Left kidney (tissue), 1 donor: ENCODE measurements at regions not wholly inside any gene's neighbourhood (a gene's known extent, or its start where the extent isn't known, plus 50 kb on each side); places are given as distances from the start of the nearest gene placed in this dataset.
"Not testable (repeated sequence)": the region's sequence is repeated elsewhere in the genome, so short reads cannot be mapped to it uniquely, and the experiment has no call there.

Experiments
- DNase-seq: peaks from one replicate; pipeline ENCODE4 v3.0.0-alpha.2; 2013

DNA sequence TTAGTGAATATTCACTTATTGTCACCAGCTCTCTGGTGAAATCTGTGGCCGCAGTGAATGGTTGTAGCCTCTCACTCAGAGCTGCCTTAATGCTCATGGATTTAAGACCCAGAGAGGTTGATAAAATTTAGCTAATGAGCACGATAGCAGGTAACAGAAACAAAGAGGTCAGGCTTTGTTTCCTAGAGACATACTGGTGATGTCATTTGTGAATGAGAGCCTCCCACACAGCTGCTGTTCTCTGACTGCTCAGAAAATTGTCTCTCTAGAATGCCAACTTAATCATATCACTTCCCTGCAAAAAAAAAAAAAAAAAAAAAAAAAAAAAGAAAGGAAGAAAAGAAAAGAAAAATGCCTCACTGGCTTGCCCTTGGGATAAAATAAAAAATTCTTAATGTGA lies 411.7 kb upstream of the MYT1L start:
- DNase-seq = no peak

DNA sequence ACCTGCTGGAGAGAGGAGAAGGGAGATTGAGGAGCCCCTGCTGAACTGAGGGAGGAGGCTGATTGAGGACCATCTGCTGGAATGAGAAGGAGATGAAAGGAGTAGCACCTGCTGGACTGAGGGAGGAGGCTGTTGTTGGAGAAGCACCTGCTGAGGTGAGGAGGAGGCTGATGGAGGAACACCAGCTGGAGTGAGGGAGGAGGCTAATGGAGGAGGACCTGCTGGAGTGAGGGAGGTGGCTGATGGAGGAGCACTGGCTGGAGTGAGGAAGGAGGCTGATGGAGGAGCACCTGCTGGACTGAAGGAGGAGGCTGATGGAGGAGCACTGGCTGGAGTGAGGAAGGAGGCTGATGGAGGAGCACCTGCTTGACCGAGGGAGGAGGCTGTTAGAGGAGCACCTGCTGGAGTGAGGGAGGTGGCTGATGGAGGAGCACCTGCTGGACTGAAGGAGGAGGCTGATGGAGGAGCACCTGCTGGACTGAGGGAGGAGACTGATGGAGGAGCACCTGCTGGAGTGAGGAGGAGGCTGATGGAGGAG lies 409.2 kb upstream of the MYT1L start:
- no peak for DNase-seq

DNA sequence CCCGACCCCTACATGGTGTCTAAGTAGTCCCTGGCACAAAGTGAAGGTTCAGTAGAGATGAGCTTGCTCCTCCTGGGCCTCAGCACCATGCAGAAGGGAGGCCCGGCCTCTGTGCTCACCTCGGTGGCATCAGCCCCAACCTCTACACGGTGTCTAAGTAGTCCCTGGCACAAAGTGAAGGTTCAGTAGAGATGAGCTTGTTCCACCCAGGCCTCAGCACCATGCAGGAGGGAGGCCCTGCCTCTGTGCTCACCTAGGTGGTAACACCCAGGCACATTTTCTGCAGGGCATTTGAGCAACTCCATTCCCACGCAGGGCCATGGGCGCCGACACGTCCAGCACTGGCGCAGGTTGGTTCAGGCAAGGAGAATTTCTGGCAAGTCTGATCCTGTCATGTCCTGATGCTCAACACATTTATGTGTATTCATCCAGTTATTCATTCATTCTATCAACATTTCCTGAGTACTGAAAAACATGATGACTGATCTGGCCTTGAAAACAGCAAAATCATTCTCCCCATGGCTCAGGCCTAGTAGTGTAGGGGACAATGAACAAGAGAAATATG lies 408.2 kb upstream of the MYT1L start:
- DNase-seq = no peak

DNA sequence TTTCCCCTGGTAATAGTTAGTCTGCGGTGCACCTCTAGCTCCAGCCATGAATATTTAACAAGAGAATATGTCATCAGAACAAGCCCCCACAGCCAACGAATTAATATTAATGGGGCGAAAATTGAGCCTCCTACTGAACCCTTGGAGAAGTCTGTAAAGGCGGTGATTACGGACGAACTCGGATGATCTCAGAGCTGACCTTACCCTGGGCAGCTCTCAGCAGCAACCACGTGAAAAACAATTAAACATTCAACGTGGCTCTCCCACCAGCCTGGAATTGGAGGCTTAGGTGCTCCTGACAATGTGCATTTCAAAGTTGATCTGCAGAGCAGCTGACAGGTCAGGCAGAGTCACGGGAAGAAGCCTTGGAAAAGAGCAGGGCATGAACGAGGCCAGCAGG lies 407.6 kb upstream of the MYT1L start:
- DNase-seq = no peak

DNA sequence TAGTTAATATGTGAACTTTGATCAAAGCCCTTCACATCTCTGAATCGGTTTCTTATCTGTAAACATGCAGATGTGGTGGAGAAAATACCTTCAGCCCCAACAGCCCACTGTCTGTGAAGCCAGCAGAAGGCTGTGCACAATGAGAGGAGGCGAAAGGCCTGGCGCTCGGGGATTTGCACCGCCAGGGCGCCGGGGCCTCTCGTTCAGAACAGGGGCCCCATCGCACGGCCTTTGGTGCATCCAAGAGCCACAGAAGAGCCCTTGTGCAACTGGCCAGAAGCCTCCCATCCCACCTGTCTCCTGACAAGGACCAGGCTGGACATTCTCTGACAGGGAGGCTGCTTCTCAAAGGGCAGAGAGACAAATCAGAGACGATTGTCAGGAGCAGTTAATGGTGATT lies 407.2 kb upstream of the MYT1L start:
- DNase-seq = no peak

DNA sequence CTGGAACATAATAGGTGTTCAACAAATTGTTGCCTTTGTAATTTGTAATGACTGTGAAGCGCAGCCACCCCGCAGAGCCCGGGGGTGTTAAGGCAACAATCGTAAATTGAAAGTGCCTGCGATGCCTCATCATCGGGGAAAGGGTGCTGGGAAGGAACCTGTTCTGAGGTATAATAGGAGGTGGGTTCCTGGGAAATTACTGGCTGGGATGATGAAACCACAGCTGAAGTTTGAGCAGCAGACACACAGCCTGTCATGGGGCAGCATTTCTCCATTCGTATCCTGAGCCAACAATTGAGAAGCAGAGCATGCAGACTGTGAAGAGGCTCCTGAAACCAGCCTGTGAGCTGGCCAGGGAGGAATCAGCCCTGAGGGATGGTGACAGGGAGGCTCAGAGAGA lies 404.0 kb upstream of the MYT1L start:
- no peak for DNase-seq

DNA sequence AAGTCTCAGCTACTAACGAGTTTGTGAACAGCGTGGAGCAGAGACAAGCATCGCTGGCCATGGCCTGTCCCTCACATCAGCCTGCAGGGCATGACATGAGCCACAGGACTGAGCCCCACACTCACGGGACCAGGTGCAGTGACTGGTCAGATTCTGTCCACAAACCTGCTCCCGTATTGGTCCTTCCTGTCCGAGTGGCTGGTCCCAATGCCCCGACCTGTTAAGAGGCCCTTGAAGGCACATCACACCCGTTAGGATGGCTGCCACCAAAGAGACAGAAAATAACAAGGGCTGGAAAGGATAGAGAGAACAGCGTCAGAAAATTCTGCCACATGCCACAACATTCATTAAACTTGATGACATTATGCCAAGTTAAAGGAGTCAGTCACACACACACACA lies 403.2 kb upstream of the MYT1L start:
- no peak for DNase-seq

DNA sequence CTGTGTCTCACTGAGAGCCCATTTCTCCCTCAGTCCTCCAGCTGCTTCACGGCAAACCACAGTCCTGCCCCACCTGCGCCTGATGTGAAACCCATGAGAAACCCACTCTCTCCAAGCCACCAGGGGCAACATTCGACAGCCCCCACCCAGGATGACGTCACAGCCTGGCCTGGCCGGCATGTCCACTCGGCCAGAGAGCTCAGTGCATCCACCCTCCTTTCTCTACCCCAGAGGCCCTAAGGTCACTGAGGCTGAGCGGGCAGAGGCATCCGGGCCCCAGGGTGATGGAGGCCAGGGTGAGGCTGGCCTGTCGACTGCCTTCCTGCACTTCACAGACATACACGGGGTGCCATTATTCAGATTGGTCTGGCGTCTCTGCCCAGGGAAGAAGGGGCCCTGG lies 402.7 kb upstream of the MYT1L start:
- no peak for DNase-seq

DNA sequence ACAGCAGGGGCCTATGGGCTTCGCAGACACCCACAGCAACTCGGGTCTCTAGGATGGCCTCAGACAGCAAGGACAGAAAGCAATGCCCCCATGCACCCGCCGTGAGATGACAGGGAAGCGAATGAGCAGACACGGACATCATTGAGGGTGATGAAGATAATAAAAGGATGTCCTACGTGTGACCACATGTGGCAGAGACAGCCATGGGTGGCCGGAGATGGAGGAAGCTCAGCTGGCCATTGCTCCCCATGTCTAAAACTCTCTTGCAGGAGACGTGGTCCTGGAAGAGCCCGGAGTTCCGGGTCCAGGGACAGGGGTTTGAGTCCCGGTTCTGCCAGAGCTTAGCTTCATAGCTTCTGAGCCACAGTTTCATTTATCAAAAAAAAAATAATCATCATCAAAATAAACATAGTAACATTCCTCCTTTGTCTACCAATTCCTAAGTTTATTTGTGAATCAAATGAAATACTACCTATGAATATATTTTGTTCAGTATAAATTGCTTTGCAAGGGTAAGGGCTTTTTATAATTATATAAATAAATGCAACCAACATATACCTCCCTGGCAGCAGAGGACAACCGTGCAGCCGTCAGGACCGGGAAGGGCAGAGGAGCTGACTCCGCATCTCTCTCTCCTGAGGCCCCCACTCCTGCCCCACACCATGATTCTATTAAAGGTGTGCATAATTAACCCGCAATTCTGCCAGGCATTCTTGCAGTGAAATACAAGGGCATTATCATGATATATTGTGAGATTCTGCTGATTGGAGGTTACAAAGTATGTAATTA lies 401.4 kb upstream of the MYT1L start:
- DNase-seq = no peak

DNA sequence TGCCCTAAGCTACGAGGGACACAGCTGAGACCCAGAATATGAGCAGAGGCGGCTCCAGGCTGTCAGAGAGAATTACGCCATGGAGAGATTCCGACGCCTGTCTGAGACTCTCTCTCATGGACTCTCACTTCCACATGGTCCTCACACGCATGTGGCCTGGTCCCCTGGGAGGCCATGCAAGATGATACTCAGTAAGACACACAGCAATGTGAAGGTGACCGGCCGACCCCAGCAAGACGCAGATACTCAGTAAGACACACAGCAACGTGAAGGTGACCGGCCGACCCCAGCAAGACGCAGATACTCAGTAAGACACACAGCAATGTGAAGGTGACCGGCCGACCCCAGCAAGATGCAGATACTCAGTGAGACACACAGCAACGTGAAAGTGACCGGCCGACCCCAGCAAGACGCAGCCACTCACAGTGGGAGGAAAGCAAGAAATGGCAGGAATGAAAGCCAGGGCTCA lies 400.8 kb upstream of the MYT1L start:
- no peak for DNase-seq

DNA sequence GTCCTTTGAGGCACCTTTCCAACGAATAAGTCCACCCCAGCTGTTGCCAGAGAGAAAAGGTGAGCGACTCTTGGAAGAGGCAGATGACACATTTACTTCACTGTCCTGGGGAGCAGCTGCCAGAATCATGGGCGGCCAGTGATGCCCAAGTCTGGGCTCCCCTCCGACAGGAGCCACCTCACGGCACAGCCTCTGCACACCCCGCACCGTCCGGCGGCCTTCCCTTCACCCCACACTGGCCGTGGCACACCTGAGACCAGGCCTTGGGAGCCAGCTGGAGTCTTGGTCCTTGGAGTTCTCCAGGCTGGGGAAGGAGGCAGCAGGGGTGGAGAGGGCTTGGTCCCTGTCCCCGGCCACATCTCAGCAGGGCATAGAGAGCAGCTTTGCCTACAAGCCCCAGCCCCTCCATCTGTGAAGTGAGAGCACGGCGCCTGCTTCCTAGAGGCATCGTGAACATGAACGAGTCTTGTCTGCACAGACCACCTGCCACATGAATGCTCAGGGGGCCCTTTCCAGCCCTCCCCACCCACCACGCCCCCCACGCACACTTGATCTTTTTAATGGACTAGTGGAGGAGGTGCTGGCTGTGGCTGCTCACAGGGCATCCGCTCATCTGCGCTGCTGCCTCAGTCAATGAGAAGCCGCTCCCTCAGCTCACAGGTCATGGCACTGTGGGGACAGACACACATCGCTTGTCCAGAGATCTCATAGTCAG lies 400.2 kb upstream of the MYT1L start:
- peak; percentile 21 for DNase-seq

DNA sequence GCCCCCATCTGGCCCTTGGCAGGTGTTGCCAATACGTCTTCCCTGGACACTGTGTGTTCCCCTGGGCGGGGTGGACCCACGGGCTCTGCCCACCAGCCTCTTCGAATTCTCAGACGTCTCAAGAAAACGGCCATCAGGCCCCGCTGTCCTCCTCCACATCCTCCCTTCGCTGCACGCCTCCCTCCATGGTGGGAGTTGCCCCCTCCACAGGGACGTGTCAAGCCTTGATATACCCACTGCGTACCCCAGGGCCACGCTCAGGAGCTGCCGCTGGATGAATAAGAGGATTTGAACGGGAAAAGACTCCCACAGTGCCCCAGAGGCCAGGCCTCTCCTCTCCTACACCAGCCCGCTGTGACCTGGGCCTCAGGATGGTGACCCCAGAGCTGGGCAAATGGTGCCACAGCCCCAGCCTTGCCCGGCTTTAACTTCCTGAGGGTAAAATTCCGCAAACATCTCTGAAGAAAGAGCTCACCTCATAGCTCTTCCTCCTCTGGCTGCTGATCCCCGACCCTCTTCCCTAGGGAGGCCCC lies 399.3 kb upstream of the MYT1L start:
- DNase-seq = no peak

DNA sequence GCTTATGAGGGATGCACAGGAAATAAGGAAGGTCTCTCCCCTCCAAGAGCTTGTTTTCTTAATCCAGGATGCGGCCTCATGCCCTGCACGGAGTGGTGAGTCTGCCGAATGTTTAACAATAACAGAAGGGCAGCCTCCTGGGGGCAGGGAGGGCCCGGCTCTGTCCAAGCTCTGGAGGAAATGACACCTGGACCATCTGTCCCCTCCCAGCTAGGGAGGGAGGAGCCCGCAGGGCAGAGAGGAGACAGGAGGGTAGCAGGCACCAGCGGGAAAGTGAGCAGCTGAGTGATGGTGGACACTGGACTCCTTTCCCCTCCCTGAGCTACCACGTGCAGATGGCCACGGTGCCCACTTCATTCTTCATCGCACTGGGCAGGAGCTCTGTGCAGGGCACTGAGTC lies 398.2 kb upstream of the MYT1L start:
- DNase-seq = no peak

DNA sequence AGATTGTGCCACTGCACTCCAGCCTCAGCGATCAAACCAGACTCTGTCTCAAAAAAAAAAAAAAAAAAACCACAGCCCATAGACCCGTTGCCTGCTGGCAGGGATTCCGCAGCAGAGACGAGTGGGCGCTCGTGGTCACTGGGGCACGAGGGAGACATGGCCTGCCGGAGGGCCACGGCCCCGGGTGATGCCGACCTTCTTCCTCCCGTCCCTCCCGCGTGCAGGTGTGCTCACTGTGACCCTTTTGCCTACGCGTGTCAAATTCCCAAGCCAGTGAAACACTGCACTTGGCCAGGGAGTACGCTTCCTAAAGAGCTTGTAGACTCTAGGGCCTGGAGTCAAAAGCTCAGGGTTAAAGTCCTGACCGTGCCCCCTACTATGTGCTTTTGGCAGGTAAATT lies 397.6 kb upstream of the MYT1L start:
- DNase-seq = no peak

DNA sequence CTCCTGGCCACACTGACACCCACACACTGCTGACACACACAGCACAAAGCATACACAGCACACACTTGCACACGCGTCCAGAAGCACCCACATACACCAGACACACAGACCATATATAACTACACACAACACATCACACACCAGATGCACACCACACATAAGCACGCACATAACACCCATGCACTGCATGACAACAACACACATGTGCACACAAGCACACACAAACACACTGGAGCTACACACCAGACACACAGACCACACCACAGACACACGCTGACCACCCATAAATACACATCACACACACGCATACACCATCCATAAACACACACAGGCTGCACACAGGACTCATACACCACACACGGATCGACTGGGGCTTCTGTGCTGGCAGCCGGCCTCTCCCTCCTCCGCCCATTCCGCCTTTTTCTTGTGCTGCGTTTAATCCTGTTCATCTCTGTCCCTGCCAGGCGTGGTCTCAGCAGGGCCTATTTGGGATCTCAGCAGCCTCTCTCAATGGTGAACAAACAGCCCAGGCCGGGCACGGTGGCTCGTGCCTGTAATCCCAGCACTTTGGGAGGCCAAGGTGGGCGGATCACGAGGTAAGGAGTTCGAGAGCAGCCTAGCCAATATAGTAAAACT lies 396.9 kb upstream of the MYT1L start:
- no peak for DNase-seq

DNA sequence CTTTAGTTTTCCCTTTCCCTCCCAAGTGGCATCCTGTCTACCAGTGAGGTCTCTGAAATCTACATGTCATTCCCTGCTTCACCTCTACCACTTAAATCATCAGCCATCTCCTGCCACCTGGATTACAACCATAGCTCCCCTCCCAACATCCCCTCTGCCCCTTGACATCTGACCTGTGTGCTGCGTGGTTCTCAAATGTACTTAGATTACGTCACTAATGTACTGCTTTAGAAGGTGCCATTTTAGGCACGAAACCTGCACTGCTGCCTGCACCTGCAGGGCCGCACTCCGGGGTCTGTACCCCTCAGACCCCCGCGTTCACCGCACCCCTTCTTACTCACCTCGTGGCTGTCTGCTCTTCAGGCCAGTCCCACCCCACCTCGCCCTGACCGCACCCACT lies 395.1 kb upstream of the MYT1L start:
- DNase-seq = no peak

DNA sequence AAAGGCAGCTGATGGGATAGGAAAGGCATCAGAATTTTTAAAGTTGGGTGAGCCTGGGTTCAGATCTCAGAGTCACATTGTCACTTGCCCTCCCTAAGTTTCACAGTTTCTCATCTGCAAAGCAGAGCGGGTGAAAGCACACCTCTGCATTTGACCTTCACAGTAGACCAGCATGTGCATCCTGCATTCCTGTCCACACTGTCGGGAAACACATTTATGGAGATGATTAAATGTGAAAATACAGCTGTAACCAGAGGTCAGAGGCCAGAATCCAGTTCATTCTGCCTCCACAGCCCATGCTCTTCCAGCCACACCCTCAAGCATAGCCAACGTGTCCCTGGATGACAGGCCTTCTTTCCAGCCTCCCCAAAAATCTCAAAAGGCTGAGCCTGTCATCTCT lies 392.0 kb upstream of the MYT1L start:
- no peak for DNase-seq

DNA sequence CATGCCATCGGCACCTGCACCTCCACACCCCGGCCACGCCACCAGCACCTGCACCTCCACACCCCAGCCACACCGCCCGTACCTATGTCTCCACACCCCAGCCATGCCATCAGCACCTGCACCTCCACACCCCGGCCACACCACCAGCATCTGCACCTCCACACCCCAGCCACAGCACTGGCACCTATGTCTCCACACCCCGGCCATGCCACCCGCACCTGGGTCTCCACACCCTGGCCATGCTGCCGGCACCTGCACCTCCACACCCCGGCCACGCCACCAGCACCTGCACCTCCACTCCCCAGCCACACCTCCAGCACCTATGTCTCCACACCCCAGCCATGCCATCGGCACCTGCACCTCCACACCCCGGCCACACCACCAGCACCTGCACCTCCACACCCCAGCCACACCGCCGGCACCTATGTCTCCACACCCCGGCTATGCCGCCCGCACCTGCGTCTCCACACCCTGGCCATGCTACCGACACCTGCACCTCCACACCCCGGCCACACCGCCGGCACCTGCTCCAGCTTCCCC lies 390.3 kb upstream of the MYT1L start:
- no peak for DNase-seq

DNA sequence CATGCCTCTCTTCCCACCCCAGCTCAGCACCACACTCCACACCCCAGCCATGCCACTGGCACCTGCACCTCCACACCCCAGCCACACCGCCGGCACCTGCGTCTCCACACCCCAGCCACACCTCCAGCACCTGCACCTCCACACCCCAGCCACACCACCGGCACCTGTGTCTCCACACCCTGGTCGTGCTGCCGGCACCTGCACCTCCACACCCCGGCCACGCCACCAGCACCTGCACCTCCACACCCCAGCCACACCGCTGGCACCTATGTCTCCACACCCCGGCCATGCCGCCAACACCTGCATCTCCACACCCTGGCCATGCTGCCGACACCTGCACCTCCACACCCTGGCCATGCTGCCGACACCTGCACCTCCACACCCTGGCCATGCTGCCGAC lies 389.7 kb upstream of the MYT1L start:
- not testable (repeated sequence) for DNase-seq

DNA sequence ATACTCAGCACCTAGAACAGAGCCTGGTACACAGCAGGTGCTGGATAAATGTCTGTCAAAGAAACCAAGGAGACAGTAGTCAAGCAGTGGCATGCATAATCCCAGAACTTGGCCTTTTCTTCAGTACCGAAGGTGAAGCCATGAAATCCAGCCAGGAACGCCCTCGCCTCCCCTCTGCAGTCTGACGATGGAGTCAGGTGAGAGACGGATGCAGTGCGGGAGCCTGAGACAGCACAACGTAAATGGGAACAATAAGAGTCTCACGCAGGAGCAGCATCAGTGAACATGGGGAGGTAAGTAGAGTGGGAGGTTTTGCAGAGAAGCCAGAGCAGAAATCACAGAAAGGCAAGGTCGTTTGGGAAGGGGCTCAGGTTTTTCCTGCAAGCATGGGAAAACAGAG lies 389.3 kb upstream of the MYT1L start:
- DNase-seq = no peak

DNA sequence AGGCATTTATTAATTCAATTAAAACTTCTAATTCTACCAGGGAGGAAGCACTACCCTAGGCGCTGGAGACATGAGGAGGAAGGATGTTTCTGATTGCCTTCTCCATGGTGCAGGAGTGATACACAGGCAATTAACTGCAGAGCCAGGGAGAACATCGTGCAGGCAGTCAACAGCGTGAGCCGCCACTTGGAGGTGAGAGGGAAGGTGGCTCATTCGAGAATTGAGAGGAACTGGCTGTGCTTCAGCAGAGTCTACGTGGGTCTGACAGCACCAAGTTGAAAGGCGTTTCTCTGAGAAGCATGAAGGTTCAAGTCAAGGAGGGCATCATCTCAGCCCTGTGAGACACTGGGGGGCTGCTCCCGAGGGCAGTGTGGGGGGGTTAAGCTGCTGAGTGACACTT lies 388.7 kb upstream of the MYT1L start:
- no peak for DNase-seq

DNA sequence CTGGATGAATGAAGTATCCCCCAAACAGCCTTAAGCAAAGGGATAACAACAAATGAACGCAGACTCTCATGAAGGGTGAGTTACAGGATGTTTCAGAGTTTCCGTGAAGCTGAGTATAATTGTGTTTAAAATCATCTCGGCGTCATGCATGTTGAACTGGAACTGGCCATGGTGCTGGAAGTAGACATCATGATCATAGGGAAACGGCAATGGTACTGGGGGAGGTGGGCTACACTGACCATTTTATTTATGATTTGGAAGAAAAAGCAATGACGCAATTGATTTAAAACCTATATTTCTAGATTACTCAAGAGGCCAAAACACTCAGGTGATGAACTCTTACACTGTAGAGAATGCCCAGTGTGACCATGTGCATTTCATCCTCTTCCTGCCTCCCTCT lies 387.9 kb upstream of the MYT1L start:
- DNase-seq = peak; percentile 46
